ENCODE measurements at regions not wholly inside any gene's neighbourhood (a gene's known extent, or its start where the extent isn't known, plus 50 kb on each side); places are given as distances from the start of the nearest gene placed in this dataset.
"Not testable (repeated sequence)": the region's sequence is repeated elsewhere in the genome, so short reads cannot be mapped to it uniquely, and the experiment has no call there.

DNA sequence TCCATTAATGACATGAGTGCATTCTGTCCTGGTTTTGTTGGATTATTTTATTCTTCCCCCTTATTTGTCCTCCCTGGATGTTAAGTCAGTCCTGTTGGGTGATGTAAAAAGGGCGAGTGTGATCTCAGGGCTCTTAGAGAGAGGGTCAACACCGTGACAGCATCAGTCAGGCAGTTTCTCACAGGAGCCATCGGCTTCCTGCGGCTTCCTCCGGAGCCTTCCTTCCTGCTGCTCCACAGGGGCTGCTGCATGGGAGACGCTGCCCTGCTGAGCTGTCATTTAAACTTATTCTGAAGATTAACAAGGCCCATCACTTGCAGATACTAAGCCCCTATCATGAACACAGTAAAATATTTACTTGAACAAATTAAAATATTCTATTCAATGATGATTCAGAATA is 211.3 kb downstream of the SPATA31A1 start:
- not testable (repeated sequence) for DNase-seq

DNA sequence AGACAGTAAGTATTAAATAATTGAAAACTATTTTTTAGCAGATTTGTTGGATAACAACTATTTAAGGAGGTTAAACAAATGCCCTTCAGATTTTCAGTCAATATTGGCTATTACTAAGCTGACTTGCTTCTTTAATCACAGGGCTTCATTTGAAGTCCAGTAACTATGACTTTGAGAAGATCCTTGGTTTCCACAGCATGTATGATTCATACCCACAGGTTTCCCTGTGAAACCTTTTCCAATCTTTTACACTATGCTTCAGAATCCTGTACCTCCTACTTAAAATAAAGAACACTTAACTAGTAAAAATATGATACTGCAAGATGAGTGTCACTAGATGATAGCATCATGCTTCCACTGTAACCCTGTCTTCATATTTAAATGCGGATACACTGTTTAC is 211.9 kb downstream of the SPATA31A1 start:
- DNase-seq, result not testable (repeated sequence)

DNA sequence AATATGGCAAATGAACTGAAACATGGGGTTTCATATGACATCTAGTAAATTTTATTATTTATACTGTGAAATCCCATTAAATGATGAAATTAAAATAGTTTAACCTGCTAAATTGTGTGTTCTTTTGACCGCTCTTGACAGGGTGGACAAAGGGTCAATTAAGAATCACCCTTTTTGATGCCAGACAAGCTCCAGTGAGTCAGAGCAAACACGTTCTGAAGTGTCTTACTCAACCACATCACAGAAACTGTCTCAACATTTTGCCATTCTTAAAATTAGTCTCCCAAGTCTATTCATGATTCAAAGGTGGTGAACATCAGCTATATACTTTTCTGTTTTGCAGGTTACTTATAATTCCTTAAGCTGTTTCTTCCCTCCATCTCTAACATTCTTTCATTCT is 213.4 kb downstream of the SPATA31A1 start:
- DNase-seq, result not testable (repeated sequence)

DNA sequence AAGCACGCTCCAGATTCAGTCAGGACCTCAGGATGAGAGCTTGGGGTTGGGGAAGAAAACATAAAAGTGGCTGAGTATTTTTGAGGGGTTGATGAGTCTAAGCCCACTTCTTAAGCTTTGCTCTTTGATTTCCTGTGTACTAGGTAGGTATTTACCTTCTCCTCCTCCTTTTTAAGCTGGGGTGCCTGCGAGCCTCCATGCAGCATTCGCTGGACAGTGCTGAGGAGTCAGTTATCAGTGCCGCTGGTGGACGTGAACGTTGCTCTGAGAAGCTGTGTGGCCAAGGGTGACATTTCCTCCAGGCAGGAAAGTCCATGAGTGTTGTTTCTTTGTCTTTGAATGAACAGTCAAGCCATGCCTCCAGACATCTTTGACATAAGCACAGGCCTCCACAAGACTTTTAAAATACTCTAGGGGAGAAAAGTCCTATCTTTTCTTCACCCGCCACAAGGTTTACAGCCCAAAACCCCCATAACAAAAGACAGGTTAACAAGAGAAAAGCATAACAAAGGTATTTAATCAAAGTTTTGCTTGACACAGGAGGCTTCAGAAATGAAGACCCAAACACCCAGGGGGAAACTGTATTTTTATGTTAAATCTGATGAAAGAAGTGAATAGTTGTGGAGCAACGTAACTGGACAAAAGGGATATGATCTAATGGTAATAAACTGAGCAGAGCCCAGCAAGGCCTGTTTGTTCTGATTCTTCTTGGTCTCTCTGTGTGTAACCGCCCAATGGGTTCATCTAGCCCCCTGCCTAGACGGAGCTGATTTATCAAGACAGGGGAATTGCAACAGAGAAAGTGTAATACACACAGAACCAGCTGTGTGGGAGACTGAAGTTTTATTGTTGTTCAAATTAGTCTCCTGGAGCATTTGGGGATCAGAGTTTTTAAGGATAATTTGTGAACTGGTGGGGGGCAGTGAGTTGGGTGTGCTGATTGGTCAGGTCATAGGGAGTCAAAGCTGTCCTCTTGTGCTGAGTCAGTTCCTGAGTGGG is 217.9 kb downstream of the SPATA31A1 start:
- not testable (repeated sequence) for DNase-seq

DNA sequence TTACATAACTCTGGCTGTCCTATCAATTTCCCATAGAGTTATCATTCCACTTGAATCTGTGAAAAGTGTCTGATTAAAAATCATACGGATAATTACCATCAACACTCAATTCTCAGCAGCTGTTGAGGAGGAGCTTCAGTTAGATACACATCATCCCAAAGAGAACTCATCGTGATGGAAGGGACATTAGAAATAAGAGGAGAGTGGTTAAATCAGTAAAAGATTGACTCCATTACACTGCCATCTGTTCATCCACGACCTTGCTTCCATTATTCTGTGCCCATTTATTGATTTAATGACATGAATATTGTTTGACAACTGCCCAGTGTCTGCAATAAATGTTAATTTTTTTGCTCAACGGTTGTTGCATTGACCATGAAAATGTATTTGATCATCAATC is 223.5 kb downstream of the SPATA31A1 start:
- DNase-seq, result not testable (repeated sequence)

DNA sequence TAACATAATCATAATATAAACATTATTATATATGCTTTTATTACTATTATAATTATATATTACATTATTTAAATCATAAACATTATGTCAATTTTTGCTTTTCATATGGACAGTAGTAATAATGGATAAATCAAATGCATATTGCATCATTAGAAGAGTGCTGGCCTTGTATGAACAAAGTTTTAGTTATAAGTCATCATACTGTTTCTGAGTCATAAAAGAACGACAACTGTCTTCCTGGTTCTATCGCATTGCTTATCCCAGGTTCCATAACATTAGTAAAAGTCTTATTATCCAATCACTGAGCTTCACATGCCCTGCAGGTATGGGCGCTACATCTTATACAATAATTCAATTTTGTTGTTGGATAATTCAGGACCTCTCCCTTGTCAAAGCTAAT is 225.8 kb downstream of the SPATA31A1 start:
- DNase-seq, result not testable (repeated sequence)

DNA sequence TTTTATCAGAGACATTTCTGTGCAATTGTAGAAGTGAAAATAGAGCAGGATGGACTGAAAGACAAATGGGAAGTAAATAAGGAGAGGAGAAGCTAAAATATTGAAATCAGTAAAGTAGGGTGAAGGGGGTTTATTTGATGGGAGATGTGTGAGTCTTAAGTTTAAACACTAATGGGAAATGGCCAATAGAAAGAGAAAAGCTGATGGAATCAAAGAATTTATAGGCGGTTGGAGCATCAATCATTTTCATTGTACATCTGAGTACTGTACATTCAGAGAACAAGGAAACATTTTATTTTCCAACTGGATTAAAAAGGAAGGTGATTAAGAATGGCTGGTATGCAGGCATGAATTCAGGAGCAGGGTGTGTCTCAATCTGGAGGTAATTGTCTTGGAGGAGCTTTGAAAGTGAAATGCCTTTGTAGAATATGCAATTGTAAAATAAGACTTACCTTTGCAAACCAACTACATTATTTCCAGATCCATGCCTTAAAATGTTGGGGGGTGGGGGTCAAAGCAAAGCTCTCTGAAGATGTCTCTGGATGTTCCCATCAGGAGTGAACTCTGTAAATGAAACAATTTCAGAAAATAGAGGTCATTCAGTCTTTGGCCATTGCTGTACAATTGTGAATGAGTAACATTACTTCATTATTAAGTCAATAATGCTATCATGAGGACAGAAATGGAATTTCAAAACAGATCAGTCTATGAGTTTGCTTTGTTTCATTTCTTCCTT is 227.4 kb downstream of the SPATA31A1 start:
- not testable (repeated sequence) for DNase-seq

DNA sequence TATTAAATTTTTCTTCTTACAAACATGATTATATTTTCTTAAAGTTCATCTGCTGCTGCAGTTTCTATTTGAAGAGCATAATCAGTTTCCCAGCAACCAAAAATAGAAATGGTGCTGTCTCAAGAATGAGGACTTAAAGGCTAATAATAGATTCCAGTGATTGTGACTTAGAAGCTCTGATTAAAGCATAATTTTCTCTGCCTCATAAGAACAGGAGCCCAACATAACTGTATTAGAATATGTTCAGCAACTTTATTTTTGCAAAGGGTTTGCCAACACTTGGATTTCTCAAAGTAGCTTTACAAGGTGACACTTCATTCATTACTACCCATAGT is 227.9 kb downstream of the SPATA31A1 start:
- DNase-seq, result not testable (repeated sequence)

DNA sequence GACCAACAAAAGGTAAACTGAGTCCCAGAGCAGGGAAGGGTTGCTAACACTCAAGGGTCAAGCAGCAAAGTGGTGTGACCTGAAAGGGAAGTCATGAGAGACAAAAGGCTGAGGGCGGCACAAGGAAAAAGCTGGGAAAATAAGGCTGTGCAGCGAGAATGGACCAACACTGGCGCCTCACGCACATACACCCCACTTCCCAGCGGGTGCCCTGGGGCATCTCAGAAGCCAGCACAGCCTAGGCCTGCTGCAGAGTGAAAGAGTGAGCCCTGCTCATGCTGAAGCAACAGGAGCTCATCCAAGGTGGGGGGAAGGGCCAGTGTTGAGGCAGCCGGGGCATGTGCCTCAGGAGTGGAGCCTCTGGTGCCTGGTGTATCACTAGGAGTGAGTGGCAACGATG is 229.8 kb downstream of the SPATA31A1 start:
- DNase-seq, result not testable (repeated sequence)

DNA sequence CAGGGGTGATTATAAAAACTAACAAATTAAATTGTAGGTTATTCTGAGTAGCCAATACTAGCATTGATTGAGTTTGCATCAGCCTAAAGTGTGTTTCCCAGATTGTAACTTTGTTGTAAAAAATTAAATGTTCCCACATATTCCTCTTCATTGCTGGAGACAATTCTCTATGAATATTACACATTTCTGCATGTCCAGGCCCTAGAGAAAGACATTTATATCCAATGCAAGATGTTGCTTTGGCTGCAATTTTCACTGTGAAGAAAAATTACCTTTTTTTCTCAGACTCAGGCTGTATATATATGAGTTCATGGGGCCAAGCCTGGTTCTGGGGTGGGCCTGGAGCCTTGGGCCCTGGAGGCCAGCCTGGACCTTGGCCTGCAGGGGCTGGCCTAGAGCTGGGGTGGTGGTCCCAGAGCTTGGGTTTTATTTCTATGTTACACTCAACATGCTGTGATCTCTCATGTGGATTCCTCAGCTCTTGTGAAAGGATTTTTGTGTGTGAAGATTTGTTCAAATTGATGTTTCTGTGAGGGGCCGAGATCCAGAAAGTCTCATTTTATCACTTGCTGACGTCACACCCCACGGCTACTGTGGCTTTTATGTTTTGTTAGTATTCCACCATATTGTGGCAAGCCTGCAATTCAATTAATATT is 232.5 kb downstream of the SPATA31A1 start:
- peak in 2 of 51 donors; percentile 1 to 7 for DNase-seq

DNA sequence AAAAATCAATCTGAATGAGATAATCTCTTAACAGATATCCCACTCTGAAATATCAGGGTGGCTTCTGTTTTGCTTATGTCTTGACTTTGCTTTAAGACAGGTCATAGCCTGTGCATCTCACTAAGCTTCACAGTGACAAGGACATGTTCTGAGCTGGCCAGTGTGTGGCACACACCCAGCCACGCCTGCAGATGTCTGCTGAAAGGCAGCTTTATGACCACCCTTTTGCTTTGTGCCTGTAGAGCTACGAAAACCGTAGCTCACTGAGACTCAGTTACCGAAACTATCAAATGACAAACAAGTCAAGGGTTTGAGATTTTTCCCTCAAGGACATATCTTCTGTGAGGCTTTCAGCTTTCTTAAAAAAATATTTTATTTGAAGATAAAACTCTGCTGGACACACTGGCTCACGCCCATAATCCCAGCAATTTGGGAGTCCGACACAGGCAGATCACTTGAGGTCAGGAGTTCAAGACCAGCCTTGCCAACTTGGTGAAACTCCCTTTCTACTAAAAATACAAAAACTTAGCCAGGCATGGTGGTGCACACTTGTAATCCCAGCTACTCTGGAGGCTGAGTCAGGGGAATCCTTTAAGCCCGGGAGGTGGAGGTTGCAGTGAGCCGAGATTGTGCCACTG is 233.2 kb downstream of the SPATA31A1 start:
- DNase-seq, result peak in 9 of 51 donors; percentile 1 to 34 (median 13)

DNA sequence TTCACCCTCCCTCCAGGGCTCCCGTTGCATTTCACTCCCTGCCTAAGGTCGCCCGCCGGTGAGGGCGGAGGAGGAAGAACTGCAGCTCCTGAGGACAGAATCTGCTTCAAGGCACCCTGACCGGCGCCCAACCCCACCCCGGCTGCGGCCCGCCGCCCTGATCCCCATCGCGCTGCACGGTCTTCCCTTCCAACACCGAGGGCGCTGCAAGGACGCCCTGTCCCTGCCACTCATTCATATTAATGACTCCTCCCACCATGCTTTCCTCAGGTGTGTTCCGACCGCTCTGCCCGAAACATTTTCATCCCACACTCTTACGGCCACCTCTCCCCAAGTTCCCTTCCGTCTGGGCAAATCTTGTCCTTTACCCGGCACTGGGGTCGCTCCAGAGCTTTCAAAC is 248.6 kb downstream of the SPATA31A1 start:
- not testable (repeated sequence) for DNase-seq

DNA sequence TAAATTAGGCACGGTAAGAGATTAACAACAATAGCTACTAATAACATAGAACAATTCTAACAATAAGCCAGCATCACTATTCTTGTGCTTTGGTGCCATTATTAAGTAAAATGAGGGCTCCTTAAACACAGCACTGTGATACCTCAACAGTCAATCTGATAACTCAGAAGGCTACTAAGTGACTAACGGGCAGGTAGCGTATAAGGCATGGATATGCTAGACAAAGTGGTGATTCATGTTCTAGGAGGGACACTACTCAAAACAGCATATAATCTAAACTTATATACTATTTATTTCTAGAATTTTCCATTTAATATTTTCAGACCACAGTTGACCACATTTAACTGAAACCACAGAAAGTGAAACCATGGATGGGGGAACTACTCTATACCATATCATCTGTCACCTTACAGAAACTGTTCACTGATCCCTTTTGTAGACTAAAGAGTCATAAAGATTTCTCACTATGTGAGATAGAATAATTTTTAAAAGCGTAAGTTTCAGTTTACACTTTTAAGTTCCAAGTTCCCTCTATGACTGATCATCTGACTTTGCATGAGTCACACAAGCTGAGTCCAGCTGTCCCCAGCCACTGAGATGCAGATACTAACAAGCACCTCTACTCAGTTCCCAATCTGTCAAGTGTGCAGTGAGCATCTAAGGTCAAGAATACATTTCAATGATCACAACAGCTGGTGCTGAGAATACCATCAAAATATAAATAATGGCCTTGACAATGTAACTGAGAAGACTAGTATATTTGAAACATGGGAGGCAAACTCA is 256.2 kb downstream of the SPATA31A1 start:
- DNase-seq, result not testable (repeated sequence)

DNA sequence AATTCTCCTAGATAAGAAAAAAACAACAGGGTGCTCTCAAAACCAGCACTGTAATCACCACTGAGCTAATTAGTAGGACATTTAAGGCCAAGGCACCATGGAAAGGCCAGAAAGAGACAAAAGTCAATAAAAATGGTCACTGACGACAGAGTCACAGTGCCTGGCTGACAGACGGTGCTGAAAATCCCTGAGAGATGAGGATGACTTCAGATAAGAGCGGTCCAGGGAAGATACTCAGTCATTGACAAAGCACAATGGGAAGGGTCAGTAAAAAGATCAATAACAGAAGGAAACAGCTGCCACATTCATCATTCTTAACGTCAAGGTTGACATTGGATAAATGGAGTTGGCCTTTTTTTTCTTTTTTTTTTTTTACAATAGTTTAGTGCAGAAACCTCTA is 261.0 kb downstream of the SPATA31A1 start:
- not testable (repeated sequence) for DNase-seq

DNA sequence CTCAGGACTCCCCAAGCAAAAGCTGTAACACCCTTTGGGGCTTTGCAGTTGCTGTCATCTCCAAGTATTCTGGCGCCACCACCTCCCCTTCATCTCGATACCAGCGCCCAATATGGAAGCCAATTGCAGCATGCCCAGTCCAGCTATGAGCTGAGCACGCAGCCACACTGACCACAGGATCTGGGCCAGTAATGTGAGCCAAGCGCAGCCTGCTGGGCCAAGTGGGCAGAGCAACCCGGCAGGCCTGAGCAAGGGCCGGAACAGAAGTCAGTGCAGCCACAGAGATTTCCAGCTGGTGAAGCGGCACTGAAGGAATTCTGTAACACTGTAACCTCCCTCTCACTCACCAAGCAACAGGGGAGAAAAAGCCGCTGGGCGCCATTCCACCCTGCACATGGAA is 268.6 kb downstream of the SPATA31A1 start:
- DNase-seq, result not testable (repeated sequence)

DNA sequence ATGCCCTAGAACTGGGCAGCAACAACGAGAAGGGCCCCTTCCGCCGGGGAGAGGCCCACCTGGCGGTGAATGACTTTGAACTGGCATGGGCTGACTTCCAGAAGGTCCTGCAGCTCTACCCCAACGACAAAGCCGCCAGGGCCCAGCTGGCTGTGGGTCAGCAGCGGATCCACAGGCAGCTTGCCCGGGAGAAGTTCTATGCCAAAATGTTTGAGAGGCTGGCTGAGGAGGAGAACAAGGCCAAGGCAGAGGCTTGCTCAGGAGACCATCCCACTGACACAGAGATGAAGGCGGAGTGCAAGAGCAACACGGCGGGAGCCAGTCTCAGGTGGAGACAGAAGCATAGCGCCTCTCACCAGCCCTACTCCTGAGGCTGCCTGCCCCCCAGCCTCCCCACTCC is 276.6 kb downstream of the SPATA31A1 start:
- DNase-seq, result not testable (repeated sequence)

DNA sequence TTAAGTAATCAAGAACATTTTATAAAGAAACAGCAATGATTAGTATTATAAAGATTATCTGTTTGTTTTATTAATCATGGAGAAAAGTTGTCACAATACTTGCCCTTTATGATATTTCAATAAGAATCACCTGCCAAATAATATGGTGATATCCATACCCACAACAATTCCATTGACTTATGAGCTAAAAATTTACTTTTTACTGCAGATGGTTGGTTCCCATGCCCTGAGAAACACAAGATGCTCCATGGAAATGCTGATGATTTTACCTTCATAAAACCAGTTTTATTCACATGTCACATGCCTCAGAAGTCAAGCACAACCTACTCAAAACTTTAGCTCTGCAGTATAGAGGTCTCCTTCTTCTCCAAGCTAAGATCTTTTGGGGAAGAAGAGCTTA is 293.6 kb downstream of the SPATA31A1 start:
- not testable (repeated sequence) for DNase-seq

DNA sequence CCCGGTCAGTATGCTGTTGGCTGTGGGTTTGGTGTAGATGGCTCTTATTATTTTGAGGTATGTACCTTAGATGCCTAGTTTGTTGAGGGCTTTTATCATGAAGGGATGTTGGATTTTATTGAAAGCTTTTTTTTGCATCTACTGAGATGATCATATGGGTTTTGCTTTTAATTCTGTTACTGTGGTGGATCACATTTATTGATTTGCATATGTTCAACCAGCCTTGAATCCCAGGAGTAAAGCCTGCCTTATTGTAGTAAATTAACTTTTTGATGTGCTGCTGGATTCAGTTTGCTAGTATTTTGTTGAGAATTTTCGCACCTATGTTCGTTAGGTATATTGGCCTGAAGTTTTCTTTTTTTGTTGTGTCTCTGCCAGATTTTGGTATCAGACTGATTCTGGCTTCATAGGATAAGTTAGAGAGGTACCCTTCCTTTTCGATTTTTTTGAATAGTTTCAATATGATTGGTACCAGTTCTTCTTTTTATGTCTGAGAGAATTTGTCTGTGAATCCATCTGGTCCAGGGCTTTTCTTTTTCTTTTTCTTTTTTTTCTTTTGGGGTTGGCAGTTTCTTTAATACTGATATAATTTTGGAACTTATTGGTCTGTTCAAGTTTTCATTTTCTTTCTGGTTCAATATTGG is 301.6 kb downstream of the SPATA31A1 start:
- not testable (repeated sequence) for DNase-seq

DNA sequence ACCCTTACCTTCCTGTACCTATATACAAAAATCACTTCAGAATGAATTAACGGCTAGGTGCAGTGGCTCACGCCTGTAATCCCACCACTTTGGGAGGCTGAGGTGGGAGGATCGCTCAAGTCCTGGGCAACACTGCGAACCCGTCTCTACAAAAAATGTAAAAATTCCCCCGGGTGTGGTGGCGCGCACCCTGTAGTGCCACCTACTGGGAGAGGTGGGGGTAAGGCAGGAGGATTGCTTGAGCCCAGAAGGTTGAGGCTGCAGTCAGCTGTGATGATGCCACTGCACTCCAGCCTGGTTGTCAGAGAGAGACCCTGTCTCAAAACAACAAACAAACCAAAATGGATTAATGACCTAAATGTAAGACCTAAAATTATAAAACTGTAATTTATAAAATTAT is 307.6 kb downstream of the SPATA31A1 start:
- DNase-seq, result not testable (repeated sequence)

DNA sequence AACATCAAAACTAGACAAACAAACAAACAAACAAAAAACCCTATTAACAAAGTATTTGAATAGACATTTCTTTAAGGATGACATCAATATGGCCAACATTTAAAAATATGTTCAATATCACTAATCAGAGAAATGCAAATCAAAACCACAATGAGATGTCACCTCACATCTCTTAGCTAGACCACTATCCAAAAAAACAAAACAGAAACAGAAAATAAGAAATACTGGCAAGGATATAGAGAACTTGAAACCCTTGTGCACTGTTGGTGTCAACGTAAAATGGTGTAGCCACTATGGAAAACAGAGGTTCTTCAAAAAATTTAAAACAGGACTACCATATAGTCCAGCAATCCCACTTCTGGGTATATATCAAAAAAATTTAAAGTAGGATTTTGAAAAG is 308.2 kb downstream of the SPATA31A1 start:
- not testable (repeated sequence) for DNase-seq

All from hypothalamus (tissue), 51 donors.